HG02798 (cell line): ENCODE measurements at regions not wholly inside any gene's neighbourhood (a gene's known extent, or its start where the extent isn't known, plus 50 kb on each side); places are given as distances from the start of the nearest gene placed in this dataset.
"Not testable (repeated sequence)": the region's sequence is repeated elsewhere in the genome, so short reads cannot be mapped to it uniquely, and the experiment has no call there.

Experiments
- ATAC-seq: cut with Tn5 transposase; IDR thresholded peaks from one replicate; pipeline ENCODE4 v1.9.1; 2021; ENCODE audit warnings: mild to moderate bottlenecking; ENCODE audit not compliant: unreplicated experiment, poor library complexity

GRCh38 chr18:14460364-14460763 lies 83.0 kb downstream of the POTEC start:
- not testable (repeated sequence) for ATAC-seq

DNA sequence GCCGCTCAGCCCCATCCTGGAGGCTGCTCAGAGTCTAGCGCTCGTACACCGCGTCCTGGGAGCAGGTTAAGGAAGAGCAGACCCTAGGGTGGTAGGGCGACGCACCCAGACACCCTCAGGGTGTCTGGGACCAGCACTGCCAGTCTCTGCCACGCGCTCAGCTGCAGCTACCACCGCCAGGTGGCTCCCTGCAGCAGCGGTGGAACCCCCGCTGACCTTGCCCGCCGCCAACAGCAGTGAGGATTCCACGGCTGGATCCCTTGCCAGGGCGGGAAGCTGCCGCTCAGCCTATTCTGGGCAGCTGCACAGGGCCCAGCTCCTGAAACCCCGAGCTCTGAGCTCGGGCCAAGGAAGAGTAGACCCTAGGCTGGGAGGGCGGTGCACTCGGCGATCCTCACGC lies 83.6 kb downstream of the POTEC start:
- not testable (repeated sequence) for ATAC-seq

DNA sequence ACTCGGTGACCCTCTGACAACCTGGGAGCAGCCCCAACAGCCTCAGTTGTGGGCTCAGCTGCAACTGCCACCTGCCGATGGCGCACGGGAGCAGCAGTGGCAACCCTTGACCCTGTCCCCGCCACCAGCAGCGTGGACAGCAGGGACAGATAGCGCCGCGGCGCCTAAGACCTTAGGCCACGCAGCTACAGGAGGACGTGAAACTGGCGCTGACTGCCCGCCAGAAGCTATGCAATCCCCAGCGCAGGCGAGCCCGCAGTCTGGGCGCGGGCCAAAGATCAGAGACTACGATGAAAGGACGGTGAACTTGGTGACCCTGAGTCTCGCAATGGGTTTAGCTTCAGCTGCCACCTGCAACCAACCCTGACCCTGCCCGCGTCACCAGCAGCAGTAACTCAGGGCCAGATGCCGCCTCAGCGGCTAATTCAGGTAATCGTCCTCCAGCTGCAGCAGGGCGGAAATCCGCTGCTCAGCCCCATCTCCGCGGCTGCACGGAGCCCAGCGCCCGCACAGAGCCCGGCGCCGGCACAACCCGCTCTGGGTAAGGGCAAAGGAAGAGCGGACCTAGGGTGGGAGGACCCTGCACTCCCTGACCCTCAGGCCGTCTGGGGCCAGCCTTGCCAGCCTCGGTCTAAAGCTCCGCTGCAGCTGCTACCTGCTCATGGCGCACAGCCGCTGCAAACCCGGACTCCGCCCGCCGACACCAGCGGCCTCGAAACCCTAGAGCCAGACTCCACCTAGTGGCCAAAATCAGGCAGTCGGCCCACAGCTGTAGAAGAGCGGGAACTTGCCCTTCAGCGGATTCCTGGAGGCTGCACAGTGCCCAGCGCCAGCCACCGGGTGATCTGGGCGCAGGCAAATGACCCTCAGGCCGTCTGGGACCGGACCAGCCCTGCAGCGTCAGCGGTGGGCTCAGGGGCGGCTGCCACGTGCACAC lies 85.1 kb downstream of the POTEC start:
- not testable (repeated sequence) for ATAC-seq

DNA sequence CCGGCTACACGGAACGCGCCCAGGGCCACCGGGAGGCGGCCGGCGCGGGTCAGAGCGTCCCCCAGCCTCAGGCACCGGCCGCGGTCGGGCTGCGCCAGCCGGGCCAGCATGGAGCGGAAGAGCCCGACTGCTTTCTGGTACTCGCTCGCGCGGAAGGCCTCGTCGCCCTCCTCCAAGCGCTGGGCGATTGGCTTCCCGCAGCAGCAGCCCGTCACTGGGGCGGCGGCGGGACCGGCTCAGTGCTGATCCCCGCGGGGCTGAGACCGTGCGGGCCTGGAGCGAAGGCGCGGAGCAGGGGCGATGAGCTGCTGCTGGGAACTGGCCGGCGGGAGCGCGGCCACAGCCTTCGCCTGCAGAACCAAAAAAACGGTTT lies 92.8 kb downstream of the POTEC start:
- not testable (repeated sequence) for ATAC-seq

DNA sequence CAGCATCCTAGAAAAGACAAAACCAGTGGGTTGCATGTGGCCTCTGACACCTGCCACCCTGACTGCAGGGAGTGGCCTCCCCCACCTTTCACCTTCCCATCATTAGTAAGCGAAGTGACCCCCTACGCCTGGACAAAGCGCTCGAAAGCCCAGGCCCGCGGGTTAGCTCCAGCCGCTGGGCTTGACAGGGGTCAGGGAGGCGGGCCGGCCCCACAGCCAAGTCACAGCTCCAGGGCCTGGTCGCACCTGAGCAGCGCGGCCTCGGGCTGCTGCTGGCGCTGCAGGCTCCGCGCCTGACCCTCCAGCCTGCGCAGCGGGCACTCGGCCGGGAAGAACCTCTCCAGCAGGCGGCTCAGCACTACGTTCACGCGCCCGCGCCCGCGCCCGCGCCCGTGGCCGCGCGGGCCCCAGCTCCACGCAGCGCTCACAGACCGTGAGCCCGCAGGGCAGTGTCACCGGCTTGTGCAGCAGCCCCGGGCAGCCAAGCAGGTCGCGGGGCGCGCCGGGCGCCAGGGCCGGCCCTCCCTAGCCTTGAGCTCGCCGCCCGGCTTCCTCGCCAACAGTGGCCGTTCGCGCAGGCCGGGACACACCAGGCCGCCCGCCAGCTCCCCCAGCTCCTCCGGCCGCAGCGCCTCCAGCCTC lies 93.3 kb downstream of the POTEC start:
- ATAC-seq, result not testable (repeated sequence)

GRCh38 chr18:14449062-14449461 lies 94.3 kb downstream of the POTEC start:
- not testable (repeated sequence) for ATAC-seq

DNA sequence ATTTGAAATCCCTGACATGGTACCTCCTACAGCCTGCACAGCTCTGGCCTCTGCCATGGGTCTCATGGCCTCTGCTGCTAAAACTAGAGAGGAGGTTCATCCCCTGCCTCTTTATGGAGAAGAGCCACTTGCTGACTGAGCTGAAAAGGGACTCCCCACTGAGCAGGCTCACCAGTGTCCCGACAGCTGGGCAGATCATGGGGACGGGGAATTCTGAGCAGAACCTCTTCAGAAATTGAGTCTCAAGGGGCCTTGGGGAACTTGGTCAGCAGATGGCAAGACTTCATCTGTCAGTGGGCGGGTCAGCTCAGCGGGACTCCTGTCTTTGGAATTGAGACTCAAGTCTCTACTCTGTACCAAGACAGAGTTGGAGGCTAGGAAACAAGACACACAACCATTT lies 95.7 kb downstream of the POTEC start:
- not testable (repeated sequence) for ATAC-seq

DNA sequence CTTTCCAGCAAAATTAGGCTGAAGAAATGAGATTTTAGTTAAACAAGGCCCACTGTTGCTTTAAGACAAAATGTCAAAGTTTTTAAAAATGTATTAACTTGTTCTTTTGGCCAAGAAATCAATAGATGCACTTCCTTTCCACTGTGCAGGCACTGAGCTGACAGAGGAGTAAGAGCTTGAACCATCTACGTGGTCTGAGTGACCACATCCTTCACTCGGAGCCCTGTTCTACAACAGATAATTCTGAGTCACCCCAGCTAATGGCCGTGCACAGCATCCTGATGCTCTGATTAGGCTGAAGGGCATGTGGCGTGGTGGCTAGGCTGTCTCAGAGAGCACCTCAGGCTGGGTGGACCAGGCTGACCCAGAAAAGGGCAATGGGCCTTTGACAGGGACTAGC lies 107.9 kb downstream of the POTEC start:
- ATAC-seq, result not testable (repeated sequence)

DNA sequence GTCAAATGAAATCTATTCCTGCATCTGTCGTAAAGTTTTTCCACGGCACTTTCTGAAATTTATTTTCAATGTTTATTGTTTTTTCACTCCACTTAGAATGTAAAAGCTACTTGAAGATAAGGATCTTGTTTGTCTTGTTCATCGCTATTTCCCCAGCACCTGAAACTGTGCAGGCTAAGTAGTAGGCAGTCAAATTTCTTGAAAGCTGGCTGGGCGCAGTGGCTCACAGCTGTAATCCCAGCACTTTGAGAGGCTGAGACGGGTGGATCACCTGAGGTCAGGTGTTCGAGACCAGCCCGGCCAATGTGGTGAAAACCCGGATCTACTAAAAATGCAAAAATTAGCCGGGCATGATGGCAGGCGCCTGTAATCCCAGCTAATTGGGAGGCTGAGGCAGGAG lies 111.0 kb downstream of the POTEC start:
- not testable (repeated sequence) for ATAC-seq

DNA sequence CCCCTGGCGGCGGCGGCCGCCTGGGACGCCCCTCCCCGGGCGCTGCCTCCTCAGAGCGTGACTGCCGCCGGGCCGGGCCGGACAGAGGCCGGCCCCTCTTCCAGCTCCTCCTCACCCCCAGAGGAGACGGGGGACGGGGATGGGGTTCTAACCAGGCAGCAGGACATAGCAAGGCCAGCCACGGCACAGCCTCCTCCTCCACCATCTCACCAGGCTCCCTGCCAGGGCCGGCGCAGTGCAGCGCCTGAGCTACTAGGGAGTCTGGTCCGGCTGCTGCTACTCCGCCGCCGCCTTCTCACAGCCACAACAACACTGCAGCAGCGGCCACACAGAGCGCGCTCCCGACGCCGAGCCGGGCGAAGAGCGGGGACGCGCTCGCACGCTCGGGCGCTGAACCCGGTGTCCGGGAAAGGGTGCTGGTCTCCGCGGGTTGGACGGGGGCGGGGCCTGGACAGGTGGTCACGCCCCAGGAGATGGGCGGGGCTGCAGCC lies 112.3 kb downstream of the POTEC start:
- not testable (repeated sequence) for ATAC-seq

GRCh38 chr18:14415806-14416205 lies 127.6 kb downstream of the POTEC start:
- not testable (repeated sequence) for ATAC-seq

DNA sequence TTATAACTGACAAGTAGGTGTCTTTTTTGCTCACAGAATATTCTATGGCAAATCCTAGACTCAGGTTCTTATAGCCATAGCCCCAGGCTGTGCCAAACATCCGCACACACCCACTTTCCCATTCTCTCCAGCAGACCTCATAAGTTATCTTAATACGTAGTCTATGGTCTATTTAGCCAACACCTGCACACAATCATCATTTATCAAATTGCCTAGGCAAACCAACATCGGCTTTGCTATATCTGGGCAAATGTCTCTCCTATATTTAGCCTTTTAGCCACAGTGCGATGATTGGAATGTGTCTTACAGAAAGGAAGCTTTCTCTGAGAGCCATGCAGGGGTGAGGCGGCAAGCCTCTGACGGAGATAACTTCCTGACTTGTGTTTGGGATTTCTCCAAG lies 128.0 kb downstream of the POTEC start:
- ATAC-seq, result not testable (repeated sequence)

DNA sequence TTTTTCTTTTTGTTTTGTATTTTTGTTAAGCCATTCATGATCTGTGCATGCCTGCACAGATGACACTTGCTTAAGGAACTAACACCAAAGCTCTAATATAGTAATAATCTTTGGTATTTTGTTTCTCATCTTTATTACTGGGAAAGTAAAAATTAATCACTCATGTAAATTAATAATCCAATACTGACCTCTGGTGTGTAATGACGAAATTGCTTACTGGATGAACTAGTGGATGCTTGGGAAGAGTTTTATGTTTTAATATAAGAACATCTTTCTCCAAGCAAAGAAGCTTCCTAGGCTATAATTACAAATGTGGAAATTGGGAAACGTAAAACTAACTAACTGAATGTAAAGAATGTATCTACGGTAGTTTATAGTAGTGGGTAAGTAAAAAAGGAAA lies 147.9 kb downstream of the POTEC start:
- ATAC-seq, result not testable (repeated sequence)

DNA sequence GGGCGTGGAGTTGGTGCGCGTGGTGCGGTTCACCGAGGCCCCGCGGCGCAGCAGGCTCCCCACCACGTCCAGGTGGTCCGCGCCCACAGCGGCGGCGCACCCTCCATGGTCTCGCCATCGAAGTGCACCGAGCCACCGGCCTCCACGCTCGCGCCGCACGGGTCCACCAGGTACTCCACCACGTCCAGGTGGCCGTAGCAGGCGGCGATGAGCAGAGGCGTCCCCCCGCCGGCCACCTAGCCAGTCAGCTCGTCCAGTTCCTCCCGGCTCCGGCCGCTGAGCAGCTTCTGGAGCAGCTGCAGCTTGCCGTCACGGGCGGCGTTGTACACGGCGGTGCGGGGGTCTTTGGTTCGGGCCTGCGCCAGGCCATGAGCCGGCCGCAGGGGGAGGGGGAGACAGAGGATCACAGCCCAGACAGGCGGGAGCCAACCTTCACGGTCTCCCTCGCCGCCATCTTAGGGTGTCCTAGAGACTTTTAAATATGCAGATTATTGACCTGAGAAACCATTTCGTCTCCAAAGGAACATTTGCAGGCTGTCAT lies 149.8 kb downstream of the POTEC start:
- ATAC-seq, result not testable (repeated sequence)

DNA sequence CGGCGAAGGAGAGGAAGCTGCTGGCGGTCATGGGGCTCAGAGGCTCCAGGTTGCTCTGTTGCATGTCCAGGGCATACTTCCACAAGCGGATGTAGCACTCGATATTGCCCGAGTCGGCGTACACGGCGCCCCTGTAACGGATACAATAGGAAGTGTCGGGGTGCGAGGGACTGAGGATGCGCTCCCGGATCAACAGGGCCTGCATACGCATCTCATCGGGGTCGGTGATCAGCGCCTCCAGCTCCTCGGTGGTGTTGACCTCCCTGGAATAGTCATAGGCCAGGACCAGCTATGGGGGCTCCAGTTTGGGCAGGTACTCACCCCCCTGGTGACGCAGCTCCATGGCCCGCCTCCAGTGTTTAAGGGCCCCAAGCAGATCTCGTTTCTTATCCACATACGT lies 150.8 kb downstream of the POTEC start:
- ATAC-seq, result not testable (repeated sequence)

- not testable (repeated sequence) for ATAC-seq
Observed at GRCh38 chr18:14384961-14385360, 158.4 kb downstream of the POTEC start.

DNA sequence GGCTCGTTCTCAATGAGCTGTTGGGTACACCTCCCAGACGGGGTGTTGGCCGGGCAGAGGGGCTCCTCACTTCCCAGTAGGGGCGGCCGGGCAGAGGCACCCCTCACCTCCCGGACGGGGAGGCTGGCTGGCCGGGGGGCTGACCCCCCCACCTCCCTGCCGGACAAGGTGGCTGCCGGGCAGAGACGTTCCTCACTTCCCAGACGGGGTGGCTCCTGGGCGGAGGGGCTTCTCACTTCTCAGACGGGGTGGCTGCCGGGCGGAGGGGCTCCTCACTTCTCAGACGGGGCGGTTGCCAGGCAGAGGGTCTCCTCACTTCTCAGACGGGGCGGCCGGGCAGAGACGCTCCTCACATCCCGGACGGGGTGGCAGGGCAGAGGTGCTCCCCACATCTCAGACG lies 160.7 kb downstream of the POTEC start:
- not testable (repeated sequence) for ATAC-seq

- not testable (repeated sequence) for ATAC-seq
Observed at GRCh38 chr18:14379489-14379888, 163.9 kb downstream of the POTEC start.

DNA sequence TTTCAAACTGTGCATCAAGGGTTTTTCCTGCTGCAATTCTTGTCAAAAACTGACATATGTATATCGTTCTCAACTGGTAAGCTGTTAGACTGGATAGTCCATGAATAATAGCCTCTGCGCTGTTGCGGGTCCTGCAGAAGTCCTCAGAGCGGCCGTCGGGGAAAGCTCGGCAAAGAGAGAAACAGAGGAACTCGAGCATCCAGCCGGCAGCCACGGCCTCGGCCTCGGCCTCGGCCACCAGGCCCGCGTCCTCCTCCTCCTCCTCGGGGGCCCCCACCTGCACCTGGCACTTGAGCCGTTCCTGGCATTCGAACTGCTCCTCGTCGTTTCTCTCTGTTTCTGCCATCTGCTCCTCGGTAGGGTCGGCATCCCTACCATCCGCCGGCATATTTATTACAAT lies 165.0 kb downstream of the POTEC start:
- not testable (repeated sequence) for ATAC-seq

- ATAC-seq, result not testable (repeated sequence)
Observed at GRCh38 chr18:14361346-14361745, 182.1 kb downstream of the POTEC start.
